IPS-18c (cell line): ENCODE measurements at regions not wholly inside any gene's neighbourhood (a gene's known extent, or its start where the extent isn't known, plus 50 kb on each side); places are given as distances from the start of the nearest gene placed in this dataset.
"Not testable (repeated sequence)": the region's sequence is repeated elsewhere in the genome, so short reads cannot be mapped to it uniquely, and the experiment has no call there.

Source experiments
- H3K4me3 ChIP-seq: 2 replicates; pipeline ENCODE4 v1.7.0; 2013; ENCODE audit warnings: low read depth, mild to moderate bottlenecking, low read length, moderate library complexity; ENCODE audit not compliant: insufficient read depth
- H3K9me3 ChIP-seq: one replicate; pipeline ENCODE4 v1.6.1; 2013; ENCODE audit warnings: mild to moderate bottlenecking, low read length, moderate library complexity; ENCODE audit not compliant: control insufficient read depth, insufficient read depth

DNA sequence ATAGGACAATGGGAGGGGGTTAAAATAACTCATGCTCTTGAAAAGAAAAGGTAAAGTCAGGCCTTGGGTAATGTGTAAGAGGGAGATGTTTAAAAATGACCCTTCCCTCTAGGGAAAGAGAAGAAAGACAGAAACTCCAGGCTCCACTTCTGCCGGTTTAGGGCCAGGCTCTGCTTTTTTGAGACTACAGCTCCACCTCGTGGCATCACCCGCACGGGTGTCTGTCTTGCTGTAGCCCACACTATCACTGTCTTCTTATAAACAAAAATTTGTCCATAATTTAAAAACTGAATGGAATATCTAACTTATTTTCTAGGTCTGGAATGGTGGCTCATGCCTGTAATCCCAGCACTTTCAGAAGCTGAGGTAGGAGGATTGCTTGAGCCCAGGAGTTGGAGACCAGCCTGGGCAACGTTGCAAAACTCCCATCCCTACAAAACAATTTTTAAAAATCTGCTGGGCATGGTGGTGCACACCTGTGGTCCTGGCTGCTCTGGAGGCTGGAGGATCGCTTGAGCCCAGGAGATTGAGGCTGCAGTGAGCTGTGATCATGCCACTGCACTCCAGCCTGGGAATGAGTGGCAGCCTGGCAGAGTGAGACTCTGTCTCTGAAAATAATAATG, 65.1 kb upstream of the GTF3A start:
- H3K4me3 ChIP-seq, result no peak overlapping the region
- H3K9me3 ChIP-seq, result no peaks in the 10 kb centered on the region

DNA sequence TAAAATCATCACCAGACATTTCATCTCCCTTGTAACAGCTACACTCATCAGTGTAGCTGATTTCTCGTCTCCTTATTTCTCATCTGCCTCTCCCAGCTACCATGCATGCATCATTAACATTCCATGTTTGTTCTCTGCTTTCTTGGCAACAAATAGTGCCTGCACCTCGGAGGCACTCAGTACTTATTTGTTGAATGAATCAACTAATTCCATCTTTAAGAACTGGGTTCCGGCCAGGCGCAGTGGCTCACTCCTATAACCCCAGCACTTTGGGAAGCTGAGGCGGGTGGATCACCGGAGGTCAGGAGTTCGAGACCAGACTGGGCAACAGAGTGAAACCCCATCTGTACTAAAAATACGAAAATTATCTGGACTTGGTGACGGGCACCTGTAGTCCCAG, 63.9 kb upstream of the GTF3A start:
- H3K9me3 ChIP-seq, result no peaks in the 10 kb centered on the region
- H3K4me3 ChIP-seq, result no peak overlapping the region

- H3K4me3 ChIP-seq, result peak overlapping the region; percentile 62
- no peaks in the 10 kb centered on the region for H3K9me3 ChIP-seq
These were observed 62.2 kb upstream of the GTF3A start for GRCh38 chr13:27362064-27362751.

GRCh38 chr13:27363637-27364036, 60.8 kb upstream of the GTF3A start:
- H3K4me3 ChIP-seq, result not testable (repeated sequence)

GRCh38 chr13:27367570-27367969, 56.8 kb upstream of the GTF3A start:
- Histone ChIP-seq H3K4me3 (no peak overlapping the region), H3K9me3 (no peaks in the 10 kb centered on the region)

More at GRCh38 chr13:27363637-27364036, 60.8 kb upstream of the GTF3A start:
- H3K9me3 ChIP-seq, result not testable (repeated sequence)

DNA sequence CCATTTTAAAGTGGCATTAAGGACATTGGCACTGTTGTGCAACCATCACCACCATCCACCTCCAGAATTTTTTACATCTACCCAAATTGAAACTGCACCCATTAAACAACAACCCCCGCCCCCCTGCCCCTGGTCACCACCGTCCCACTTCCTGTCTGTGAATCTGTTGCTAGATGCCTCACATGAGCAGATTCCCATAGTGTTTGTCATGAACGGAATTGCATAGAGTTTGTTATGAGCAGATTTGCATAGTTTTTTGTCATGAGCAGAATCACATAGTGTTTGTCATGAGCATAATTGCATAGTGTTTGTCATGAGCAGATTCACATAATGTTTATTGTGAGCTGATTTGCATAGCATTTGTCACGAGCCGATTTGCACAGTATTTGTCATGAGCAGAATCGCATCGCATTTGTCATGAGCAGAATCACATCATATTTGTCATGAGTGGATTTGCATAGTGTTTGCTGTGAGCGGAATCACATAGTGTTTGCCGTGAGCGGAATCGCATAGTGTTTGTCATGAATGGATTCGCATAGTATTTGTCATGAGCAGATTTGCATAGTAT, 54.0 kb upstream of the GTF3A start:
- Histone ChIP-seq H3K4me3 (no peak overlapping the region), H3K9me3 (no peaks in the 10 kb centered on the region)

DNA sequence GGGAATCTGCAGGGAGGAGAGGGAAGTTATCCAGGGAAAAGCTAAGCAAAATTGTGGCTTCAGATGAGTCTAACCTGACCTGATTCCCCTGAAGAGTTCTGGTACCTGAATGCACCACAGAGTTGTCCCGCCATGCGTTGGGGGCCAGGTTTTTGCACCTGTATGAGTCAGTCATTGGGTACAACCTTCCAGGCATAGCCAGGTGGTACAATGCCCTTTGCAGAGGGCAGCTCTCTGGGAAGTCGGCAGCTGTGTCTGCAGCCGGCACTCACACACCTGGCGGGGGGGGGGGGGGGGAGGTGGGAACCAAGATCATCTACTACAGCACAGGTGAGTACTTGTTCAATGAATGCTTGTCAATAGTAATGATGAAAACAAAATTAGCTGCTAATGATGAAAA, 52.5 kb upstream of the GTF3A start:
- H3K9me3 ChIP-seq, result no peaks in the 10 kb centered on the region
- no peak overlapping the region for H3K4me3 ChIP-seq

GRCh38 chr13:27372896-27373295, 51.5 kb upstream of the GTF3A start:
- Histone ChIP-seq H3K9me3 (no peaks in the 10 kb centered on the region), H3K4me3 (no peak overlapping the region)

DNA sequence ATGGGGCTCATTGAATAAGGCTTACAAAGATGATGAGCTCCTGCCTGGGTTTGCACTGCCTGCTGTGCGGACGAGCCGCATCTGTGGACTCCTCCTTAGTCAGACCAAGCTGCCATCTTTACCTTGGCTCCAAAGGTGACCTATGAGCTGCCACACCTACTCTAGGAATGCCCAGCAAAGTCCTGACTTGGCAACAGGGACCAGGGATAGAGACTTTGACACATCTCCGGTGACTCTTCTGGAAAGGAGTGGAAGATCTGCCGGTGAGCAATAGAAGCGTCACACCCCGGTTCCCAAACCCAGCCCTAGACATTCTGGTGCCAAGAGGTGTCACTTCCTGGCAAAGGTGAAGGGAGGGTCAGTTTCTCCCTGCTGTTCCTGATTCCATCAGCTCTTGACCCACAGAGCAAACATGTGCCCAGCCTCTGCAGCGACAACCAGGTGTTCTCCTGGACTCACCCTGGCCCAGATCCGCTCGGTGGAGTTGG, 50.2 kb upstream of the GTF3A start:
- Histone ChIP-seq H3K9me3 (no peaks in the 10 kb centered on the region), H3K4me3 (no peak overlapping the region)
